H1 (cell line): ENCODE measurements at regions not wholly inside any gene's neighbourhood (a gene's known extent, or its start where the extent isn't known, plus 50 kb on each side); places are given as distances from the start of the nearest gene placed in this dataset.

Experiments
- EP300 ChIP-seq, 2 experiments: IDR thresholded peaks; 1 replicate in 1 of 2; 2 replicates in 1 of 2; pipeline ENCODE4 v1.6.1; 2011 to 2012; ENCODE audit warnings: low read depth in 2 of 2, low read length in 2 of 2, mild to moderate bottlenecking in 2 of 2, borderline replicate concordance in 1 of 2, inconsistent platforms in 1 of 2, moderate library complexity in 1 of 2
- GABPA ChIP-seq: IDR thresholded peaks from 2 replicates; pipeline ENCODE4 v1.6.1; 2011; ENCODE audit warnings: mild to moderate bottlenecking, low read length, moderate library complexity, borderline replicate concordance; ENCODE audit not compliant: insufficient read depth
- POLR2A ChIP-seq, 2 experiments: IDR thresholded peaks; 1 replicate in 1 of 2; 2 replicates in 1 of 2; pipeline ENCODE4 v1.6.1; 2011; ENCODE audit warnings: low read depth in 2 of 2, low read length in 2 of 2, mild to moderate bottlenecking in 2 of 2; ENCODE audit errors: control extremely low read depth in 1 of 2
- TEAD4 ChIP-seq: IDR thresholded peaks from 2 replicates; pipeline ENCODE4 v1.6.1; 2012; ENCODE audit warnings: low read depth, low read length, inconsistent platforms, mixed read lengths
- TF ChIP-seq, protein P1 (sequence below), 3 experiments: IDR thresholded peaks; 1 replicate in 2 of 3; 2 replicates in 1 of 3; pipeline versions ENCODE4 v1.5.1 to v1.6.1; 2011; ENCODE audit warnings: low read length in 3 of 3, mild to moderate bottlenecking in 3 of 3, inconsistent platforms in 2 of 3, low read depth in 1 of 3, moderate library complexity in 1 of 3; ENCODE audit not compliant: insufficient read depth in 1 of 3; ENCODE audit errors: control extremely low read depth in 1 of 3
- TF ChIP-seq, protein P2 (sequence below): IDR thresholded peaks from 2 replicates; pipeline ENCODE4 v1.6.1; 2011; ENCODE audit warnings: low read length, improper control_type of control experiment
- TF ChIP-seq, protein P3 (sequence below): IDR thresholded peaks from 2 replicates; pipeline ENCODE4 v1.6.1; 2012; ENCODE audit warnings: inconsistent platforms

DNA sequence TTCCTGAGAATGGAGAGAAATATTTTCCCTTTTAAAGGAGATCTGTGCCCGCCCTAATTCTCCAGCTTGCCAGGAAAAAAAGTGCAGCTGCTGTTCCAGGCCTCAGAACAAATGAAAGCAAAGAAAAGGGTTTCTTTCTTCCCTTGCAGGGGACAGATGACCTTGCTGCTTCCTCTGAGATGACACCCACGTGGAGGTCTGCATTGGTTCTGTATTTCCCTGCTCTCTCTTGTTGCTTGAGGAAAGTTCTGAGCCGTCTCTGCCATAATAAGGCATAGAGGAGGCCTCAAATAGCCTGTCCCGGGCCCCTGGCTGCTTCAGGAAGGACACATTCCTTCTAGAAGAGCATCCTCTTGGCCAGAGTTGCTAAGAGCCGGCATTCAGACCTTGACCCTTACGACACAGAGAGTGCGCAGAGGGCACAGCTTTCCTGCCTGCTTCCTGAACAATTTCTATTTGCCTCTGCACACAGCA is 501.8 kb upstream of the SULF2 start:
- TF ChIP-seq, protein P1, sequence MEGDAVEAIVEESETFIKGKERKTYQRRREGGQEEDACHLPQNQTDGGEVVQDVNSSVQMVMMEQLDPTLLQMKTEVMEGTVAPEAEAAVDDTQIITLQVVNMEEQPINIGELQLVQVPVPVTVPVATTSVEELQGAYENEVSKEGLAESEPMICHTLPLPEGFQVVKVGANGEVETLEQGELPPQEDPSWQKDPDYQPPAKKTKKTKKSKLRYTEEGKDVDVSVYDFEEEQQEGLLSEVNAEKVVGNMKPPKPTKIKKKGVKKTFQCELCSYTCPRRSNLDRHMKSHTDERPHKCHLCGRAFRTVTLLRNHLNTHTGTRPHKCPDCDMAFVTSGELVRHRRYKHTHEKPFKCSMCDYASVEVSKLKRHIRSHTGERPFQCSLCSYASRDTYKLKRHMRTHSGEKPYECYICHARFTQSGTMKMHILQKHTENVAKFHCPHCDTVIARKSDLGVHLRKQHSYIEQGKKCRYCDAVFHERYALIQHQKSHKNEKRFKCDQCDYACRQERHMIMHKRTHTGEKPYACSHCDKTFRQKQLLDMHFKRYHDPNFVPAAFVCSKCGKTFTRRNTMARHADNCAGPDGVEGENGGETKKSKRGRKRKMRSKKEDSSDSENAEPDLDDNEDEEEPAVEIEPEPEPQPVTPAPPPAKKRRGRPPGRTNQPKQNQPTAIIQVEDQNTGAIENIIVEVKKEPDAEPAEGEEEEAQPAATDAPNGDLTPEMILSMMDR (IDR thresholded peaks at IDR 0.05; ENCODE audit: control extremely low read depth in 1 of 3, insufficient read depth in 1 of 3, low read depth in 1 of 3, low read length in 3 of 3): no peak
- no peak for TF ChIP-seq TEAD4
- TF ChIP-seq, protein P2, sequence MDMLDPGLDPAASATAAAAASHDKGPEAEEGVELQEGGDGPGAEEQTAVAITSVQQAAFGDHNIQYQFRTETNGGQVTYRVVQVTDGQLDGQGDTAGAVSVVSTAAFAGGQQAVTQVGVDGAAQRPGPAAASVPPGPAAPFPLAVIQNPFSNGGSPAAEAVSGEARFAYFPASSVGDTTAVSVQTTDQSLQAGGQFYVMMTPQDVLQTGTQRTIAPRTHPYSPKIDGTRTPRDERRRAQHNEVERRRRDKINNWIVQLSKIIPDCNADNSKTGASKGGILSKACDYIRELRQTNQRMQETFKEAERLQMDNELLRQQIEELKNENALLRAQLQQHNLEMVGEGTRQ: no peak
- TF ChIP-seq POLR2A (IDR thresholded peaks at IDR 0.05; ENCODE audit: control extremely low read depth in 1 of 2, low read depth in 2 of 2, low read length in 2 of 2): no peak
- TF ChIP-seq, protein P3, sequence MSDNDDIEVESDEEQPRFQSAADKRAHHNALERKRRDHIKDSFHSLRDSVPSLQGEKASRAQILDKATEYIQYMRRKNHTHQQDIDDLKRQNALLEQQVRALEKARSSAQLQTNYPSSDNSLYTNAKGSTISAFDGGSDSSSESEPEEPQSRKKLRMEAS: no peak
- TF ChIP-seq GABPA: no peak
- no peak for TF ChIP-seq EP300 (IDR thresholded peaks at IDR 0.05; ENCODE audit: borderline replicate concordance in 1 of 2, low read depth in 2 of 2, low read length in 2 of 2)
